T-helper 2 cell treated with Interferon-gamma antibody and Interleukin-4, amounts not matched to agents 100 ng/mL and 5 ng/mL, for 36 hours (primary cell): ENCODE measurements at regions not wholly inside any gene's neighbourhood (a gene's known extent, or its start where the extent isn't known, plus 50 kb on each side); places are given as distances from the start of the nearest gene placed in this dataset.

ENCODE experiments used
- intact Hi-C: fragments of 100-400 bp; cut with micrococcal nuclease; formaldehyde crosslinking; loops from one replicate; pipeline ENCODE4 v1.15.1; 2023

- intact Hi-C loops: loop anchor here (1.0 to 10.0 kb wide), 4 partner anchors 11 to 194 kb away; no protein-coding TSS in a partner anchor
Observed at GRCh38 chrX:9340598-9341290, 124.1 kb upstream of the TBL1X start.

GRCh38 chrX:9341291-9342201 is 123.3 kb upstream of the TBL1X start:
- intact Hi-C loops: loop anchor here (1.0 to 10.0 kb wide), 5 partner anchors 10 to 193 kb away; no protein-coding TSS in a partner anchor

- intact Hi-C loops: loop anchor here (1.0 to 10.0 kb wide), 3 partner anchors 85 to 192 kb away; no protein-coding TSS in a partner anchor
Observed at GRCh38 chrX:9342561-9343051, 122.3 kb upstream of the TBL1X start.

GRCh38 chrX:9343971-9344370 is 120.9 kb upstream of the TBL1X start:
- intact Hi-C loops: loop anchor here (5.0 to 10.0 kb wide), 2 partner anchors 87 to 191 kb away; no protein-coding TSS in a partner anchor

GRCh38 chrX:9345957-9346356 is 118.9 kb upstream of the TBL1X start:
- intact Hi-C loops: loop anchor here (10.0 kb wide), 1 partner anchor 189 kb away; no protein-coding TSS in a partner anchor

GRCh38 chrX:9349572-9350494 is 115.0 kb upstream of the TBL1X start:
- intact Hi-C loops: loop anchor here (5.0 to 10.0 kb wide), 6 partner anchors 38 to 533 kb away; no protein-coding TSS in a partner anchor

GRCh38 chrX:9351126-9351525 is 113.7 kb upstream of the TBL1X start:
- intact Hi-C loops: loop anchor here (1.0 to 5.0 kb wide), 7 partner anchors 10 to 534 kb away; no protein-coding TSS in a partner anchor

- intact Hi-C loops: loop anchor here (1.0 to 5.0 kb wide), 7 partner anchors 40 to 535 kb away; no protein-coding TSS in a partner anchor
Observed at GRCh38 chrX:9352243-9352642, 112.6 kb upstream of the TBL1X start.

GRCh38 chrX:9352694-9353411 is 112.0 kb upstream of the TBL1X start:
- intact Hi-C loops: loop anchor here (1.0 to 5.0 kb wide), 7 partner anchors 41 to 536 kb away; no protein-coding TSS in a partner anchor

GRCh38 chrX:9354918-9355317 is 109.9 kb upstream of the TBL1X start:
- intact Hi-C loops: loop anchor here (5.0 kb wide), 5 partner anchors 43 to 538 kb away; no protein-coding TSS in a partner anchor

GRCh38 chrX:9355739-9356138 is 109.1 kb upstream of the TBL1X start:
- intact Hi-C loops: no loop called here

- intact Hi-C loops: no loop called here
Observed at GRCh38 chrX:9356846-9357245, 108.0 kb upstream of the TBL1X start.

- intact Hi-C loops: no loop called here
Observed at GRCh38 chrX:9357518-9358114, 107.2 kb upstream of the TBL1X start.

GRCh38 chrX:9362363-9362928 is 102.4 kb upstream of the TBL1X start:
- intact Hi-C loops: no loop called here

GRCh38 chrX:9367421-9367820 is 97.4 kb upstream of the TBL1X start:
- intact Hi-C loops: no loop called here

GRCh38 chrX:9368262-9368661 is 96.6 kb upstream of the TBL1X start:
- intact Hi-C loops: no loop called here

- intact Hi-C loops: no loop called here
Observed at GRCh38 chrX:9369802-9370291, 95.0 kb upstream of the TBL1X start.

GRCh38 chrX:9370893-9371292 is 94.0 kb upstream of the TBL1X start:
- intact Hi-C loops: no loop called here

GRCh38 chrX:9372866-9373265 is 92.0 kb upstream of the TBL1X start:
- intact Hi-C loops: no loop called here
